Stomach (tissue), 4 donors: ENCODE measurements at regions not wholly inside any gene's neighbourhood (a gene's known extent, or its start where the extent isn't known, plus 50 kb on each side); places are given as distances from the start of the nearest gene placed in this dataset.

ENCODE experiments used
- CTCF ChIP-seq, 7 experiments: fragments of 450-650 bp in 4 of 7; fragments of 200-600 bp in 3 of 7; sonication (generic) in 3 of 7; IDR thresholded peaks; one replicate each; pipeline ENCODE4 v1.5.1; 2016 to 2019; ENCODE audit warnings: antibody characterized with exemption in 7 of 7, control low read depth in 2 of 7, mild to moderate bottlenecking in 1 of 7
- POLR2A ChIP-seq, 4 donors: fragments of 450-650 bp; IDR thresholded peaks; one replicate each; pipeline ENCODE4 v1.6.1; 2016; ENCODE audit warnings: antibody characterized with exemption in 4 of 4, control low read depth in 2 of 4, mild to moderate bottlenecking in 1 of 4, moderate library complexity in 1 of 4
- POLR2AphosphoS5 ChIP-seq, 3 donors: sonication (generic); formaldehyde crosslinking; IDR thresholded peaks; one replicate each; pipeline ENCODE4 v1.6.1; 2016; ENCODE audit warnings: antibody characterized with exemption in 3 of 3

- no peak for TF ChIP-seq POLR2AphosphoS5 (IDR thresholded peaks at IDR 0.05)
- TF ChIP-seq CTCF (IDR thresholded peaks at IDR 0.05) = no peak
- no peak for TF ChIP-seq POLR2A (IDR thresholded peaks at IDR 0.05)
Measured at GRCh38 chr3:107443461-107443860, 66.2 kb downstream of the CCDC54 start.
